ENCODE measurements at regions not wholly inside any gene's neighbourhood (a gene's known extent, or its start where the extent isn't known, plus 50 kb on each side); places are given as distances from the start of the nearest gene placed in this dataset.

GRCh38 chr16:47928008-47928407, 227.8 kb downstream of the ABCC12 start:
- H3K4me1 Mint-ChIP-seq (ENCODE audit: low read depth) = no peaks in the 10 kb centered on the region

GRCh38 chr16:47927330-47927729, 228.5 kb downstream of the ABCC12 start:
- Mint-ChIP-seq H3K4me3 (ENCODE audit: low read depth) (no peak overlapping the region), H3K27ac (no peak overlapping the region), H3K4me1 (ENCODE audit: low read depth) (no peaks in the 10 kb centered on the region), H3K36me3 (ENCODE audit: insufficient read depth) (no peaks in the 10 kb centered on the region), H3K9me3 (ENCODE audit: low read depth) (no peaks in the 10 kb centered on the region), H3K27me3 (no peaks in the 10 kb centered on the region)
- DNase-seq (ENCODE audit: low spot score, unreplicated experiment) = no peak
- TF ChIP-seq CTCF (IDR thresholded peaks at IDR 0.05; ENCODE audit: unreplicated experiment) = no peak

More at GRCh38 chr16:47928008-47928407, 227.8 kb downstream of the ABCC12 start:
- no peak overlapping the region for H3K27ac Mint-ChIP-seq
- peaks cover 2% of the 10 kb centered on the region for H3K9me3 Mint-ChIP-seq (ENCODE audit: low read depth)
- no peak overlapping the region for H3K4me3 Mint-ChIP-seq (ENCODE audit: low read depth)
- DNase-seq (ENCODE audit: low spot score, unreplicated experiment) = no peak
- no peaks in the 10 kb centered on the region for H3K27me3 Mint-ChIP-seq
- no peaks in the 10 kb centered on the region for H3K36me3 Mint-ChIP-seq (ENCODE audit: insufficient read depth)
- no peak for TF ChIP-seq CTCF (IDR thresholded peaks at IDR 0.05; ENCODE audit: unreplicated experiment)

GRCh38 chr16:47925811-47926460, 229.9 kb downstream of the ABCC12 start:
- no peaks in the 10 kb centered on the region for H3K9me3 Mint-ChIP-seq (ENCODE audit: low read depth)
- no peak overlapping the region for H3K4me3 Mint-ChIP-seq (ENCODE audit: low read depth)
- H3K27me3 Mint-ChIP-seq = no peaks in the 10 kb centered on the region
- H3K4me1 Mint-ChIP-seq (ENCODE audit: low read depth) = peaks cover 6% of the 10 kb centered on the region
- no peaks in the 10 kb centered on the region for H3K36me3 Mint-ChIP-seq (ENCODE audit: insufficient read depth)
- no peak overlapping the region for H3K27ac Mint-ChIP-seq
- no peak for DNase-seq (ENCODE audit: low spot score, unreplicated experiment)
- no peak for TF ChIP-seq CTCF (IDR thresholded peaks at IDR 0.05; ENCODE audit: unreplicated experiment)

GRCh38 chr16:47924950-47925349, 230.8 kb downstream of the ABCC12 start:
- peaks cover 16% of the 10 kb centered on the region for H3K4me1 Mint-ChIP-seq (ENCODE audit: low read depth)
- no peak overlapping the region for H3K27ac Mint-ChIP-seq
- no peaks in the 10 kb centered on the region for H3K27me3 Mint-ChIP-seq
- H3K9me3 Mint-ChIP-seq (ENCODE audit: low read depth) = no peaks in the 10 kb centered on the region
- no peak overlapping the region for H3K4me3 Mint-ChIP-seq (ENCODE audit: low read depth)
- no peak for DNase-seq (ENCODE audit: low spot score, unreplicated experiment)
- TF ChIP-seq CTCF (IDR thresholded peaks at IDR 0.05; ENCODE audit: unreplicated experiment) = no peak
- H3K36me3 Mint-ChIP-seq (ENCODE audit: insufficient read depth) = no peaks in the 10 kb centered on the region

- Mint-ChIP-seq H3K4me1 (ENCODE audit: low read depth) (peaks cover 21% of the 10 kb centered on the region), H3K27me3 (no peaks in the 10 kb centered on the region), H3K9me3 (ENCODE audit: low read depth) (no peaks in the 10 kb centered on the region), H3K4me3 (ENCODE audit: low read depth) (no peak overlapping the region), H3K27ac (no peak overlapping the region), H3K36me3 (ENCODE audit: insufficient read depth) (no peaks in the 10 kb centered on the region)
- TF ChIP-seq CTCF (IDR thresholded peaks at IDR 0.05; ENCODE audit: unreplicated experiment) = no peak
- DNase-seq (ENCODE audit: low spot score, unreplicated experiment) = no peak
These were observed 234.3 kb downstream of the ABCC12 start for GRCh38 chr16:47921535-47921934.

Data from progenitor cell of endocrine pancreas (in vitro differentiated cells).